ENCODE measurements at regions not wholly inside any gene's neighbourhood (a gene's known extent, or its start where the extent isn't known, plus 50 kb on each side); places are given as distances from the start of the nearest gene placed in this dataset.
"Not testable (repeated sequence)": the region's sequence is repeated elsewhere in the genome, so short reads cannot be mapped to it uniquely, and the experiment has no call there.

GRCh38 chr16:61098505-61098904 is 937.7 kb downstream of the CDH8 start:
- Histone ChIP-seq H3K9me2 (ENCODE audit: insufficient read depth, low read length) (no peaks in the 10 kb centered on the region), H3K4me3 (ENCODE audit: low read length) (no peak overlapping the region), H2AFZ (ENCODE audit: low read depth, low read length) (no peak overlapping the region), H4K20me1 (ENCODE audit: insufficient read depth) (no peaks in the 10 kb centered on the region), H3K9me3 (ENCODE audit: low read length) (no peaks in the 10 kb centered on the region), H3F3A (ENCODE audit: insufficient read depth, low read length, poor library complexity, severe bottlenecking) (no peaks in the 10 kb centered on the region), H3K9ac (ENCODE audit: low read length) (no peak overlapping the region), H3K27me3 (ENCODE audit: insufficient read depth, low read depth, low read length) (no peaks in the 10 kb centered on the region), H3K4me2 (ENCODE audit: low read length) (no peak overlapping the region), H3K79me2 (replicated peaks; ENCODE audit: insufficient read depth, low read length) (no peaks in the 10 kb centered on the region), H3K36me3 (ENCODE audit: insufficient read depth, low read length) (no peaks in the 10 kb centered on the region), H3K27ac (ENCODE audit: low read length) (no peak overlapping the region)
- TF ChIP-seq TAF1 (IDR thresholded peaks at IDR 0.05; ENCODE audit: low read depth) (no peak), RAD21 (conservative IDR thresholded peaks at IDR 0.05) (no peak), REST (IDR thresholded peaks at IDR 0.05; ENCODE audit: borderline replicate concordance) (no peak), EP300 (conservative IDR thresholded peaks at IDR 0.05; ENCODE audit: poor library complexity, severe bottlenecking) (no peak), CTCF (IDR thresholded peaks at IDR 0.05; ENCODE audit: poor library complexity, severe bottlenecking) (no peak), SMC3 (conservative IDR thresholded peaks at IDR 0.05; ENCODE audit: poor library complexity) (no peak), MXI1 (conservative IDR thresholded peaks at IDR 0.05; ENCODE audit: poor library complexity, severe bottlenecking) (no peak), POLR2AphosphoS5 (IDR thresholded peaks at IDR 0.05) (no peak), EZH2 (IDR thresholded peaks at IDR 0.05; ENCODE audit: borderline replicate concordance, insufficient read depth, low read length, poor library complexity, severe bottlenecking) (no peak)

GRCh38 chr16:61091300-61091699 is 944.9 kb downstream of the CDH8 start:
- not testable (repeated sequence) for H3K36me3 ChIP-seq (ENCODE audit: insufficient read depth, low read length); H3F3A ChIP-seq (ENCODE audit: insufficient read depth, low read length, poor library complexity, severe bottlenecking); H3K9me3 ChIP-seq (ENCODE audit: low read length); H2AFZ ChIP-seq (ENCODE audit: low read depth, low read length); H3K27me3 ChIP-seq (ENCODE audit: insufficient read depth, low read depth, low read length); H4K20me1 ChIP-seq (ENCODE audit: insufficient read depth); H3K4me3 ChIP-seq (ENCODE audit: low read length); H3K27ac ChIP-seq (ENCODE audit: low read length); H3K79me2 ChIP-seq (replicated peaks; ENCODE audit: insufficient read depth, low read length); H3K4me2 ChIP-seq (ENCODE audit: low read length); H3K9ac ChIP-seq (ENCODE audit: low read length); H3K9me2 ChIP-seq (ENCODE audit: insufficient read depth, low read length)

- H3K4me2 ChIP-seq (ENCODE audit: low read length), result no peak overlapping the region
- H3K36me3 ChIP-seq (ENCODE audit: insufficient read depth, low read length), result no peaks in the 10 kb centered on the region
- no peaks in the 10 kb centered on the region for H3F3A ChIP-seq (ENCODE audit: insufficient read depth, low read length, poor library complexity, severe bottlenecking)
- H4K20me1 ChIP-seq (ENCODE audit: insufficient read depth), result no peaks in the 10 kb centered on the region
- no peak overlapping the region for H2AFZ ChIP-seq (ENCODE audit: low read depth, low read length)
- TF ChIP-seq EP300 (conservative IDR thresholded peaks at IDR 0.05; ENCODE audit: poor library complexity, severe bottlenecking), result no peak
- TF ChIP-seq TAF1 (IDR thresholded peaks at IDR 0.05; ENCODE audit: low read depth), result no peak
- H3K79me2 ChIP-seq (replicated peaks; ENCODE audit: insufficient read depth, low read length), result no peaks in the 10 kb centered on the region
- no peak overlapping the region for H3K9ac ChIP-seq (ENCODE audit: low read length)
- no peaks in the 10 kb centered on the region for H3K9me2 ChIP-seq (ENCODE audit: insufficient read depth, low read length)
- H3K4me3 ChIP-seq (ENCODE audit: low read length), result no peak overlapping the region
- no peaks in the 10 kb centered on the region for H3K27me3 ChIP-seq (ENCODE audit: insufficient read depth, low read depth, low read length)
- H3K9me3 ChIP-seq (ENCODE audit: low read length), result no peaks in the 10 kb centered on the region
- H3K27ac ChIP-seq (ENCODE audit: low read length), result no peak overlapping the region
These were observed 952.5 kb downstream of the CDH8 start for GRCh38 chr16:61083711-61084110.

Measured in neural cell (in vitro differentiated cells).